Kidney (tissue), 13 donors: ENCODE measurements at regions not wholly inside any gene's neighbourhood (a gene's known extent, or its start where the extent isn't known, plus 50 kb on each side); places are given as distances from the start of the nearest gene placed in this dataset.

ENCODE experiments used
- DNase-seq, 5 donors: peaks; one replicate each; pipeline ENCODE4 v3.0.0-alpha.2; 2013 to 2020
- FAIRE-seq: peaks from 2 replicates; lab custom pipeline; 2012; peaks lifted over from hg19 to GRCh38; lab: Jason Lieb, UNC
- H3K27ac ChIP-seq, 2 donors: one replicate each; pipeline ENCODE4 v1.7.0; 2013; ENCODE audit warnings: low read depth in 2 of 2, low read length in 2 of 2, inconsistent platforms in 1 of 2
- H3K27me3 ChIP-seq: one replicate; pipeline ENCODE4 v1.7.1; 2013; ENCODE audit warnings: low read length, inconsistent platforms; ENCODE audit not compliant: control insufficient read depth, insufficient read depth
- H3K36me3 ChIP-seq, 3 donors: one replicate each; pipeline versions ENCODE4 v1.7.0 to v1.7.1; 2013; ENCODE audit warnings: low read length in 3 of 3, control low read depth in 1 of 3, inconsistent platforms in 1 of 3; ENCODE audit not compliant: insufficient read depth in 3 of 3, control insufficient read depth in 2 of 3
- H3K4me1 ChIP-seq, 3 donors: one replicate each; pipeline versions ENCODE4 v1.7.0 to v1.7.1; 2013; ENCODE audit warnings: low read length in 3 of 3, inconsistent platforms in 1 of 3, low read depth in 1 of 3; ENCODE audit not compliant: control insufficient read depth in 2 of 3, insufficient read depth in 2 of 3
- H3K4me3 ChIP-seq, 3 donors: one replicate each; pipeline versions ENCODE4 v1.7.0 to v1.8.1; 2013; ENCODE audit warnings: low read length in 3 of 3, control low read depth in 1 of 3, inconsistent platforms in 1 of 3
- H3K9ac ChIP-seq, 3 donors: one replicate each; pipeline versions ENCODE4 v1.7.0 to v1.7.1; 2013; ENCODE audit warnings: low read length in 3 of 3, control low read depth in 1 of 3, inconsistent platforms in 1 of 3
- H3K9me3 ChIP-seq, 3 donors: one replicate each; pipeline versions ENCODE4 v1.7.0 to v1.7.1; 2013; ENCODE audit warnings: low read length in 3 of 3, control low read depth in 1 of 3, inconsistent platforms in 1 of 3; ENCODE audit not compliant: control insufficient read depth in 2 of 3, insufficient read depth in 1 of 3
- CTCF ChIP-seq: IDR thresholded peaks from 3 replicates; pipeline ENCODE4 v1.5.1; 2012; ENCODE audit warnings: mild to moderate bottlenecking, moderate library complexity, borderline replicate concordance; ENCODE audit not compliant: insufficient read depth; ENCODE audit errors: extremely low read depth
- intact Hi-C: fragments of 100-400 bp; cut with DNase I; formaldehyde crosslinking; loops from one replicate; pipeline ENCODE4 v1.11.1; 2022
- donor health status: control.
- donor health status: control.
- donor health status: control.
- donor health status: control.
- donor health status: control.
- donor health status: DM: yes; HTN: yes; CAD: no.
- donor health status: Normal renal cell carcinoma (clear cell type).

- H3K4me3 ChIP-seq, result no peak overlapping the region
- H3K9me3 ChIP-seq, result no peaks in the 10 kb centered on the region
- no peaks in the 10 kb centered on the region for H3K27me3 ChIP-seq
- H3K4me1 ChIP-seq, result no peaks in the 10 kb centered on the region
- DNase-seq, result no peak
- FAIRE-seq, result no peak
- H3K9ac ChIP-seq, result no peak overlapping the region
- no peaks in the 10 kb centered on the region for H3K36me3 ChIP-seq
- no peak for TF ChIP-seq CTCF
- intact Hi-C loops, result no loop called here
- no peak overlapping the region for H3K27ac ChIP-seq
These were observed 111.5 kb upstream of the SYT1 start for GRCh38 chr12:78753058-78753457.

- FAIRE-seq, result no peak
- H3K4me3 ChIP-seq, result no peak overlapping the region
- no peak for DNase-seq
These were observed 107.6 kb upstream of the SYT1 start for GRCh38 chr12:78756936-78757335.

GRCh38 chr12:78759367-78759766, 105.2 kb upstream of the SYT1 start:
- Histone ChIP-seq H3K4me3 (no peak overlapping the region), H3K4me1 (no peaks in the 10 kb centered on the region), H3K9me3 (no peaks in the 10 kb centered on the region), H3K36me3 (no peaks in the 10 kb centered on the region), H3K27me3 (no peaks in the 10 kb centered on the region), H3K27ac (no peak overlapping the region), H3K9ac (no peak overlapping the region)
- intact Hi-C loops, result no loop called here
- no peak for TF ChIP-seq CTCF
- DNase-seq (no peak), FAIRE-seq (no peak)

More at GRCh38 chr12:78756936-78757335, 107.6 kb upstream of the SYT1 start:
- H3K27me3 ChIP-seq, result no peaks in the 10 kb centered on the region
- no peak for TF ChIP-seq CTCF
- no peaks in the 10 kb centered on the region for H3K9me3 ChIP-seq
- H3K36me3 ChIP-seq, result no peaks in the 10 kb centered on the region
- no peak overlapping the region for H3K9ac ChIP-seq
- no peak overlapping the region for H3K27ac ChIP-seq
- intact Hi-C loops, result no loop called here
- H3K4me1 ChIP-seq, result no peaks in the 10 kb centered on the region

- no peaks in the 10 kb centered on the region for H3K36me3 ChIP-seq
- DNase-seq (no peak), FAIRE-seq (no peak)
- no peaks in the 10 kb centered on the region for H3K4me1 ChIP-seq
- no peak overlapping the region for H3K9ac ChIP-seq
- H3K27ac ChIP-seq, result no peak overlapping the region
- no peak overlapping the region for H3K4me3 ChIP-seq
- TF ChIP-seq CTCF, result no peak
- no peaks in the 10 kb centered on the region for H3K27me3 ChIP-seq
- intact Hi-C loops, result no loop called here
- no peaks in the 10 kb centered on the region for H3K9me3 ChIP-seq
These were observed 103.7 kb upstream of the SYT1 start for GRCh38 chr12:78760906-78761305.
